ENCODE measurements at regions not wholly inside any gene's neighbourhood (a gene's known extent, or its start where the extent isn't known, plus 50 kb on each side); places are given as distances from the start of the nearest gene placed in this dataset.

- Mint-ChIP-seq H3K9me3 (peaks cover 10% of the 10 kb centered on the region), H3K4me1 (peaks cover 6% of the 10 kb centered on the region; the same call in 1 of the 2 replicates), H3K27ac (no peak overlapping the region), H3K4me3 (no peak overlapping the region), H3K27me3 (ENCODE audit: low read depth) (peaks cover 21% of the 10 kb centered on the region), H3K36me3 (no peaks in the 10 kb centered on the region)
- POLR2A ChIA-PET, result no interaction called here
- TF ChIP-seq FOXJ3 (CRISPR knock-in tag; IDR thresholded peaks at IDR 0.05; ENCODE audit: borderline replicate concordance) (no peak), ZSCAN18 (CRISPR knock-in tag; IDR thresholded peaks at IDR 0.05) (no peak), JAZF1 (CRISPR knock-in tag; IDR thresholded peaks at IDR 0.05) (no peak), ARID4B (CRISPR knock-in tag; IDR thresholded peaks at IDR 0.05; ENCODE audit: borderline replicate concordance) (no peak), ZNF138 (CRISPR knock-in tag; conservative IDR thresholded peaks at IDR 0.05) (no peak), MAX (CRISPR knock-in tag; IDR thresholded peaks at IDR 0.05) (no peak)
- no peak for ATAC-seq
- no peak for DNase-seq (ENCODE audit: low spot score)
- CTCF ChIA-PET, result interaction anchor here (0.9 to 6.2 kb wide), 10 partner anchors 11 to 308 kb away, joined by 3 to 162 read pairs (median 22); no protein-coding TSS in a partner anchor
Observed at GRCh38 chr17:79389896-79390295, 221.0 kb downstream of the RBFOX3 start.

- Mint-ChIP-seq H3K4me1 (peaks cover 6% of the 10 kb centered on the region; the same call in 1 of the 2 replicates), H3K27me3 (ENCODE audit: low read depth) (peaks cover 19% of the 10 kb centered on the region), H3K27ac (no peak overlapping the region), H3K9me3 (peaks cover 10% of the 10 kb centered on the region), H3K4me3 (no peak overlapping the region), H3K36me3 (no peaks in the 10 kb centered on the region)
- ChIA-PET POLR2A (interaction anchor here (1.0 to 1.2 kb wide), 2 partner anchors 204 to 212 kb away, joined by 3 to 5 read pairs; no protein-coding TSS in a partner anchor), CTCF (interaction anchor here (0.6 to 6.2 kb wide), 77 partner anchors 8 to 441 kb away, joined by 3 to 109 read pairs (median 4); partner anchors contain the start of genes CANT1 and ENGASE)
- no peak for TF ChIP-seq PRRX2 (CRISPR knock-in tag; IDR thresholded peaks at IDR 0.05)
- 0 out of 2 replicates have a peak, but pooled peaks have one; percentile 42 for TF ChIP-seq MAX (CRISPR knock-in tag; IDR thresholded peaks at IDR 0.05)
- no peak for TF ChIP-seq AR (CRISPR knock-in tag; IDR thresholded peaks at IDR 0.05)
- TF ChIP-seq USF1 (CRISPR knock-in tag; IDR thresholded peaks at IDR 0.05), result no peak
- no peak for TF ChIP-seq PREB (CRISPR knock-in tag; IDR thresholded peaks at IDR 0.05; ENCODE audit: borderline replicate concordance)
- peak; percentile 37 for TF ChIP-seq CTCF (IDR thresholded peaks at IDR 0.05)
- no peak for TF ChIP-seq PRDM15 (CRISPR knock-in tag; IDR thresholded peaks at IDR 0.05)
- TF ChIP-seq RORB (CRISPR knock-in tag; IDR thresholded peaks at IDR 0.05), result no peak
- TF ChIP-seq MYBL2 (CRISPR knock-in tag; IDR thresholded peaks at IDR 0.05), result no peak
- DNase-seq (ENCODE audit: low spot score) (peak; percentile 83), ATAC-seq (peak; percentile 79)
Observed at GRCh38 chr17:79388556-79389295, 222.1 kb downstream of the RBFOX3 start.

All from WTC11 (cell line).